A673 (cell line): ENCODE measurements at regions not wholly inside any gene's neighbourhood (a gene's known extent, or its start where the extent isn't known, plus 50 kb on each side); places are given as distances from the start of the nearest gene placed in this dataset.
"Not testable (repeated sequence)": the region's sequence is repeated elsewhere in the genome, so short reads cannot be mapped to it uniquely, and the experiment has no call there.

ENCODE experiments used
- BruUV-seq: library from RNA; stranded (reverse); fragments of 400-500 nt; replicated peaks from 2 replicates; lab custom pipeline; 2021; lab: Mats Ljungman, UMichigan
- CTCF ChIA-PET: fragments of 300-600 bp; sonication (Branson Sonifier 250); formaldehyde crosslinking; loops from one replicate; lab custom pipeline; 2022; ENCODE audit warnings: antibody characterized with exemption; lab: Charles Lee
- POLR2A ChIA-PET: fragments of 300-600 bp; sonication (Branson Sonifier 250); formaldehyde crosslinking; loops from one replicate; lab custom pipeline; 2022; ENCODE audit warnings: antibody characterized with exemption; ENCODE audit not compliant: low non-redundant PET; lab: Charles Lee
- DNase-seq: peaks from one replicate; pipeline ENCODE4 v3.0.0-alpha.2; 2015; ENCODE audit warnings: low spot score
- H3K27ac ChIP-seq: fragments of 200-600 bp; sonication (generic); 2 replicates; pipeline ENCODE4 v1.5.1; 2016; ENCODE audit warnings: mixed run types, low read depth, mild to moderate bottlenecking, mixed read lengths, antibody characterized with exemption, low read length; ENCODE audit not compliant: poor library complexity, severe bottlenecking
- H3K27me3 ChIP-seq: fragments of 200-600 bp; sonication (generic); replicated peaks from 2 replicates; pipeline ENCODE4 v1.6.1; 2017; ENCODE audit warnings: mixed run types, low read depth, mild to moderate bottlenecking, mixed read lengths, antibody characterized with exemption, low read length; ENCODE audit not compliant: insufficient read depth, poor library complexity
- H3K36me3 ChIP-seq: fragments of 200-600 bp; sonication (generic); 2 replicates; pipeline ENCODE4 v1.6.1; 2016; ENCODE audit warnings: mixed run types, mild to moderate bottlenecking, mixed read lengths, antibody characterized with exemption, low read length; ENCODE audit not compliant: insufficient read depth, poor library complexity, severe bottlenecking
- H3K4me1 ChIP-seq: fragments of 200-600 bp; sonication (generic); 2 replicates; pipeline ENCODE4 v1.6.1; 2017; ENCODE audit warnings: mixed run types, mild to moderate bottlenecking, mixed read lengths, antibody characterized with exemption, low read length; ENCODE audit not compliant: insufficient read depth, poor library complexity, severe bottlenecking
- H3K4me3 ChIP-seq: fragments of 200-600 bp; sonication (generic); 2 replicates; pipeline ENCODE4 v1.5.1; 2016; ENCODE audit warnings: low read depth, mixed run types, mild to moderate bottlenecking, mixed read lengths, low read length; ENCODE audit not compliant: poor library complexity, severe bottlenecking
- H3K9me3 ChIP-seq: fragments of 200-600 bp; sonication (generic); 2 replicates; pipeline ENCODE4 v1.6.1; 2016; ENCODE audit warnings: mixed run types, low read depth, mild to moderate bottlenecking, mixed read lengths, antibody characterized with exemption, low read length; ENCODE audit not compliant: poor library complexity, severe bottlenecking
- EZH2 ChIP-seq: fragments of 200-600 bp; sonication (generic); IDR thresholded peaks from 2 replicates; pipeline ENCODE4 v1.6.1; 2017; ENCODE audit warnings: borderline replicate concordance, low read depth, mild to moderate bottlenecking, mixed read lengths, antibody characterized with exemption, low read length; ENCODE audit not compliant: poor library complexity, severe bottlenecking
- intact Hi-C: fragments of 100-400 bp; cut with micrococcal nuclease; formaldehyde crosslinking; loops from one replicate; pipeline ENCODE4 v1.10.0; 2022; ENCODE audit not compliant: unreplicated experiment
- TF ChIP-seq, protein P1 (sequence below): fragments of 300-800, 200-600 bp; sonication (generic); conservative IDR thresholded peaks from 2 replicates; pipeline ENCODE4 v1.5.1; 2017; ENCODE audit warnings: low read depth, mild to moderate bottlenecking, antibody characterized with exemption, low read length, moderate library complexity, mixed read lengths

DNA sequence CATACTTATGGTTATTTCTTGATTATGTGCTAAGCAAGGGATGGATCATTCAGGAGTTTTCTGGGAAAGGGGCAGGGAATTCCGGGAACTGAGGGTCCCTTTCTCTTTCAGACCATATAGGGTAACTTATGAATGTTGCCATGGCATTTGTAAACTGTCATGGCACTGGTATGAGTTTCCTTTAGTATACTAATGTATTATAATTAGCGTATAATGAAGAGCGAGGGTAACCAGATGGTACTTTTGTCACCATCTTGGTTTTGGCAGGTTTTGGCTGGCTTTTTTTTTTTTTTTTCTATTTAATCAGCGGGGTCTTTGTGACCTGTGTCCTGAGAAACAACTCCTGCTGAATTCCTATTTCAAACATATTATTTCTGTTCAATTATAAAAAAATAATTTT, 237.6 kb upstream of the PTER start:
- Histone ChIP-seq H3K27ac (no peak overlapping the region), H3K4me3 (no peak overlapping the region), H3K4me1 (no peaks in the 10 kb centered on the region), H3K27me3 (no peaks in the 10 kb centered on the region), H3K36me3 (no peaks in the 10 kb centered on the region), H3K9me3 (no peaks in the 10 kb centered on the region)
- ChIA-PET POLR2A (no interaction called here), CTCF (no interaction called here)
- TF ChIP-seq EZH2 = no peak
- TF ChIP-seq, protein P1, sequence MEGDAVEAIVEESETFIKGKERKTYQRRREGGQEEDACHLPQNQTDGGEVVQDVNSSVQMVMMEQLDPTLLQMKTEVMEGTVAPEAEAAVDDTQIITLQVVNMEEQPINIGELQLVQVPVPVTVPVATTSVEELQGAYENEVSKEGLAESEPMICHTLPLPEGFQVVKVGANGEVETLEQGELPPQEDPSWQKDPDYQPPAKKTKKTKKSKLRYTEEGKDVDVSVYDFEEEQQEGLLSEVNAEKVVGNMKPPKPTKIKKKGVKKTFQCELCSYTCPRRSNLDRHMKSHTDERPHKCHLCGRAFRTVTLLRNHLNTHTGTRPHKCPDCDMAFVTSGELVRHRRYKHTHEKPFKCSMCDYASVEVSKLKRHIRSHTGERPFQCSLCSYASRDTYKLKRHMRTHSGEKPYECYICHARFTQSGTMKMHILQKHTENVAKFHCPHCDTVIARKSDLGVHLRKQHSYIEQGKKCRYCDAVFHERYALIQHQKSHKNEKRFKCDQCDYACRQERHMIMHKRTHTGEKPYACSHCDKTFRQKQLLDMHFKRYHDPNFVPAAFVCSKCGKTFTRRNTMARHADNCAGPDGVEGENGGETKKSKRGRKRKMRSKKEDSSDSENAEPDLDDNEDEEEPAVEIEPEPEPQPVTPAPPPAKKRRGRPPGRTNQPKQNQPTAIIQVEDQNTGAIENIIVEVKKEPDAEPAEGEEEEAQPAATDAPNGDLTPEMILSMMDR = no peak
- intact Hi-C loops = no loop called here
- DNase-seq = no peak
- no TSS peak for BruUV-seq

DNA sequence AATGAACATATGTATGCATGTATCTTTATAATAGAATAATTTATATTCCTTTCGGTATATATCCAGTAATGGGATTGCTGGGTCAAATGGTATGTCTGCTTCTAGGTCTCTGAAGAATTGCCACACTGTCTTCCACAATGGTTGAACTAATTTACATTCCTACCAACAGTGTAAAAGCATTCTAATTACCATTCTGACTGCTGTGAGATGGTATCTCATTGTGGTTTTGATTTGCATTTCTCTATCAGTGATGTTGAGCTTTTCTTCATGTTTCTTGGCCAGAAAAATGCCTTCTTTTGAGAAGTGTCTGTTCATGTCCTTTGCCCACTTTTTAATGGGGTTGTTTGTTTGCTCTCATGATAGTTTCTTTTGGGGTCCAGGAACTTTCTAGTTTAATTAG, 213.2 kb upstream of the PTER start:
- CTCF ChIA-PET, H3K4me3 ChIP-seq, H3K36me3 ChIP-seq, intact Hi-C loops, H3K27ac ChIP-seq, H3K27me3 ChIP-seq, POLR2A ChIA-PET, BruUV-seq, DNase-seq, H3K4me1 ChIP-seq: not testable (repeated sequence)
- H3K9me3 ChIP-seq = peaks cover 18% of the 10 kb centered on the region

DNA sequence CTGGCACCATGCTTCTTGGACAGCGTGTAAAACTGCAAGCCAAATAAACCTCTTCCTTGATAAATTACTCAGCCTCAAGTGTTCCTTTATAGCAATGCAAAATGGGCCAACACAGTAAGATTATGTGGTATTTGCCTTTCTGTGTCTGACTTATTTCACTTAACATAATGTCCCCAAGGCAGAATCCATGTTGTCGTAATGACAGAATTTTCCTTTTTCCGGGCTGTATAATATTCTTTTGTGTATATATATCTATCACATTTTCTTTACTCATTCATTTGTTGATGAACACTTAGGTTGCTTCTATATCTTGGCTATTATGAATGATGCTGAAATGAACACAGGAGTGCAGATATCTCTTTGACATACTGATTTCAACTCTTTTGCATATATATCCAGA, 209.1 kb upstream of the PTER start:
- Histone ChIP-seq H3K4me1 (no peaks in the 10 kb centered on the region), H3K9me3 (peaks cover 4% of the 10 kb centered on the region), H3K27me3 (peaks cover 19% of the 10 kb centered on the region), H3K36me3 (no peaks in the 10 kb centered on the region), H3K4me3 (no peak overlapping the region), H3K27ac (no peak overlapping the region)
- DNase-seq = no peak
- BruUV-seq = no TSS peak
- ChIA-PET CTCF (no interaction called here), POLR2A (no interaction called here)
- no peak for TF ChIP-seq EZH2
- TF ChIP-seq, protein P1 = no peak
- intact Hi-C loops = no loop called here

- ChIA-PET CTCF (no interaction called here), POLR2A (no interaction called here)
- no peak for DNase-seq
- no TSS peak for BruUV-seq
- H3K4me1 ChIP-seq = no peaks in the 10 kb centered on the region
- H3K27me3 ChIP-seq = peaks cover 41% of the 10 kb centered on the region
- H3K9me3 ChIP-seq = no peaks in the 10 kb centered on the region
- intact Hi-C loops = no loop called here
- H3K4me3 ChIP-seq = no peak overlapping the region
- TF ChIP-seq EZH2 = no peak
- TF ChIP-seq, protein P1 = no peak
- H3K27ac ChIP-seq = no peak overlapping the region
- no peaks in the 10 kb centered on the region for H3K36me3 ChIP-seq
These were observed 205.6 kb upstream of the PTER start for GRCh38 chr10:16231176-16231575.
